Suprapubic skin (tissue), 3 donors: ENCODE measurements at regions not wholly inside any gene's neighbourhood (a gene's known extent, or its start where the extent isn't known, plus 50 kb on each side); places are given as distances from the start of the nearest gene placed in this dataset.

Source experiments
- EP300 ChIP-seq: sonication (generic); formaldehyde crosslinking; IDR thresholded peaks from one replicate; pipeline ENCODE4 v1.6.1; 2017; ENCODE audit warnings: antibody characterized with exemption
- POLR2A ChIP-seq, 2 donors: fragments of 450-650 bp; IDR thresholded peaks; one replicate each; pipeline ENCODE4 v1.6.1; 2017; ENCODE audit warnings: antibody characterized with exemption in 2 of 2, mild to moderate bottlenecking in 2 of 2, moderate library complexity in 2 of 2
- TF ChIP-seq, protein P1 (sequence below), 2 donors: fragments of 200-600 bp in 1 of 2; fragments of 450-650 bp in 1 of 2; sonication (generic) in 1 of 2; IDR thresholded peaks; one replicate each; pipeline ENCODE4 v1.5.1; 2016 to 2019; ENCODE audit warnings: antibody characterized with exemption in 2 of 2, mild to moderate bottlenecking in 1 of 2, moderate library complexity in 1 of 2

DNA sequence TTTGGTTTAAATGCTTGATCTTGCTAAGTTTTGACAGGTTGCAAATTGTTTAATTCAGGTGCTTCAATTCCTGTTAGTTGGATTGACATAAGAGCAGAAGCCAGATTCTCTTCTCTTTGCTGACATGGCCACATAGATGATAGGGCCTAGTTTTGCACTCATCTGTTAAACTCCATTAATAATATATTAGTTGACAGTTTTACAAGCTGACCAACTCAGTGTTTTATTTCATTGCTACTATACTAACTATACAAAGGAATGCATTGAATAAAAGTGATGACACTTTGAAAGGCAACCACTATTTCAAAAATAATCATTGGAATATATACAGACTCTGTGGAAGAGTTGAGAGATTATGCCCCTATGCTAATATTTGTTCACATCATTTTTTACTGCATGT lies 255.6 kb upstream of the DPYD start:
- TF ChIP-seq, protein P1, sequence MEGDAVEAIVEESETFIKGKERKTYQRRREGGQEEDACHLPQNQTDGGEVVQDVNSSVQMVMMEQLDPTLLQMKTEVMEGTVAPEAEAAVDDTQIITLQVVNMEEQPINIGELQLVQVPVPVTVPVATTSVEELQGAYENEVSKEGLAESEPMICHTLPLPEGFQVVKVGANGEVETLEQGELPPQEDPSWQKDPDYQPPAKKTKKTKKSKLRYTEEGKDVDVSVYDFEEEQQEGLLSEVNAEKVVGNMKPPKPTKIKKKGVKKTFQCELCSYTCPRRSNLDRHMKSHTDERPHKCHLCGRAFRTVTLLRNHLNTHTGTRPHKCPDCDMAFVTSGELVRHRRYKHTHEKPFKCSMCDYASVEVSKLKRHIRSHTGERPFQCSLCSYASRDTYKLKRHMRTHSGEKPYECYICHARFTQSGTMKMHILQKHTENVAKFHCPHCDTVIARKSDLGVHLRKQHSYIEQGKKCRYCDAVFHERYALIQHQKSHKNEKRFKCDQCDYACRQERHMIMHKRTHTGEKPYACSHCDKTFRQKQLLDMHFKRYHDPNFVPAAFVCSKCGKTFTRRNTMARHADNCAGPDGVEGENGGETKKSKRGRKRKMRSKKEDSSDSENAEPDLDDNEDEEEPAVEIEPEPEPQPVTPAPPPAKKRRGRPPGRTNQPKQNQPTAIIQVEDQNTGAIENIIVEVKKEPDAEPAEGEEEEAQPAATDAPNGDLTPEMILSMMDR (IDR thresholded peaks at IDR 0.05) = no peak
- TF ChIP-seq POLR2A (IDR thresholded peaks at IDR 0.05) (no peak), EP300 (no peak)
